Stomach (tissue), 4 donors: ENCODE measurements at regions not wholly inside any gene's neighbourhood (a gene's known extent, or its start where the extent isn't known, plus 50 kb on each side); places are given as distances from the start of the nearest gene placed in this dataset.

Experiments used
- POLR2A ChIP-seq, 4 donors: fragments of 450-650 bp; IDR thresholded peaks; one replicate each; pipeline ENCODE4 v1.6.1; 2016; ENCODE audit warnings: antibody characterized with exemption in 4 of 4, control low read depth in 2 of 4, mild to moderate bottlenecking in 1 of 4, moderate library complexity in 1 of 4
- POLR2AphosphoS5 ChIP-seq, 3 donors: sonication (generic); formaldehyde crosslinking; IDR thresholded peaks; one replicate each; pipeline ENCODE4 v1.6.1; 2016; ENCODE audit warnings: antibody characterized with exemption in 3 of 3
- TF ChIP-seq, protein P1 (sequence below), 7 experiments: fragments of 450-650 bp in 4 of 7; fragments of 200-600 bp in 3 of 7; sonication (generic) in 3 of 7; IDR thresholded peaks; one replicate each; pipeline ENCODE4 v1.5.1; 2016 to 2019; ENCODE audit warnings: antibody characterized with exemption in 7 of 7, control low read depth in 2 of 7, mild to moderate bottlenecking in 1 of 7

DNA sequence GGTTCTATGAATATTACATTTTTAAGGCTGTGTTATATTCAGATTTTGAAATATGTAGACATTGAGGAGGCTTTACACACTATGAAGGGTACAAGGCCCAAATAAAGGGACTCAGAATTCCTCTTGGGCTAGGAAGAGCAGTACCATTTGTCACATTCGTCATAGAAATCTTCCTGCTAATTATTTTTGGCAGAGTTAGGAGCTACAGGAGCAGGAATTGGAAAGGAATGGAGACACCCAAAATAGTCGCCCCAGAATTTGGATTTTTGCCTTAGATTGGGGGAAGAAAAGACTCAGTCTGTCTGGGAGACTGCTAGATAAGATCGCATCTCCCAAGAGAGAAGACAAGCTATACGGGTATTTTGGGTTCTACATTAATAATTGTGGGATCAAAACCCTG, 176.4 kb upstream of the DACH1 start:
- TF ChIP-seq, protein P1, sequence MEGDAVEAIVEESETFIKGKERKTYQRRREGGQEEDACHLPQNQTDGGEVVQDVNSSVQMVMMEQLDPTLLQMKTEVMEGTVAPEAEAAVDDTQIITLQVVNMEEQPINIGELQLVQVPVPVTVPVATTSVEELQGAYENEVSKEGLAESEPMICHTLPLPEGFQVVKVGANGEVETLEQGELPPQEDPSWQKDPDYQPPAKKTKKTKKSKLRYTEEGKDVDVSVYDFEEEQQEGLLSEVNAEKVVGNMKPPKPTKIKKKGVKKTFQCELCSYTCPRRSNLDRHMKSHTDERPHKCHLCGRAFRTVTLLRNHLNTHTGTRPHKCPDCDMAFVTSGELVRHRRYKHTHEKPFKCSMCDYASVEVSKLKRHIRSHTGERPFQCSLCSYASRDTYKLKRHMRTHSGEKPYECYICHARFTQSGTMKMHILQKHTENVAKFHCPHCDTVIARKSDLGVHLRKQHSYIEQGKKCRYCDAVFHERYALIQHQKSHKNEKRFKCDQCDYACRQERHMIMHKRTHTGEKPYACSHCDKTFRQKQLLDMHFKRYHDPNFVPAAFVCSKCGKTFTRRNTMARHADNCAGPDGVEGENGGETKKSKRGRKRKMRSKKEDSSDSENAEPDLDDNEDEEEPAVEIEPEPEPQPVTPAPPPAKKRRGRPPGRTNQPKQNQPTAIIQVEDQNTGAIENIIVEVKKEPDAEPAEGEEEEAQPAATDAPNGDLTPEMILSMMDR (IDR thresholded peaks at IDR 0.05), result no peak
- no peak for TF ChIP-seq POLR2AphosphoS5 (IDR thresholded peaks at IDR 0.05)
- TF ChIP-seq POLR2A (IDR thresholded peaks at IDR 0.05), result no peak
